ENCODE measurements at regions not wholly inside any gene's neighbourhood (a gene's known extent, or its start where the extent isn't known, plus 50 kb on each side); places are given as distances from the start of the nearest gene placed in this dataset.

DNA sequence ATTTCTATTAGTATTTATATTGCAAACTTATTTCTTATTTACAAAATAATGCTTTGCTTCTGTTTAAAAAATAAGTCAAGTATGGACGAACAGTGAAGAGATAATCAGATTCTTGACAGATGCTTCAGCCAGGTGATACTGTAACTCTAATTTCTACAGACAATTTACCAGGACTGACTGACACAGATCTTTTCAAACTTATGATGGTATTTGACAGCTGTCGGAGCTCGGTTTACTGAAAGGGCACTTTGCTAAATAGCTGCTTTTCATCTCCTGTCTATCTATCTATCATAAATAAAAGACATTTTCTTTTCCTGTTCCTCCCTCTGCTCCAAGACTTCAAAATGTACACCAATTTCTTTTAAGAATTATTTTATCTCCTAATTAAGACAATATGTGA lies 422.5 kb upstream of the SLC8A1 start:
- H3K4me1 ChIP-seq (ENCODE audit: insufficient read depth, low read length) = no peaks in the 10 kb centered on the region
- Mint-ChIP-seq H3K27ac (no peak overlapping the region), H3K9me3 (peaks cover 0 to 6% (median 3%) of the 10 kb centered on the region in 8 donors), H3K27me3 (no peaks in the 10 kb centered on the region), H3K4me1 (no peaks in the 10 kb centered on the region), H3K4me3 (no peak overlapping the region), H3K36me3 (no peaks in the 10 kb centered on the region)
- H3K4me3 ChIP-seq (ENCODE audit: low read length in 2 of 2) = no peak overlapping the region
- H3K27me3 ChIP-seq (ENCODE audit: insufficient read depth, low read length) = no peaks in the 10 kb centered on the region
- ChIA-PET POLR2A (ENCODE audit: partially characterized antibody) (no interaction called here), CTCF (ENCODE audit: partially characterized antibody) (no interaction called here)
- intact Hi-C loops (cut with micrococcal nuclease) = no loop called here
- H3K36me3 ChIP-seq (ENCODE audit: insufficient read depth, low read length) = no peaks in the 10 kb centered on the region
- DNase-seq = no peak
- no peak overlapping the region for H3K27ac ChIP-seq (ENCODE audit: low read depth, low read length)
- H3K9me3 ChIP-seq (ENCODE audit: control insufficient read depth in 1 of 2, low read length in 2 of 2) = no peaks in the 10 kb centered on the region

DNA sequence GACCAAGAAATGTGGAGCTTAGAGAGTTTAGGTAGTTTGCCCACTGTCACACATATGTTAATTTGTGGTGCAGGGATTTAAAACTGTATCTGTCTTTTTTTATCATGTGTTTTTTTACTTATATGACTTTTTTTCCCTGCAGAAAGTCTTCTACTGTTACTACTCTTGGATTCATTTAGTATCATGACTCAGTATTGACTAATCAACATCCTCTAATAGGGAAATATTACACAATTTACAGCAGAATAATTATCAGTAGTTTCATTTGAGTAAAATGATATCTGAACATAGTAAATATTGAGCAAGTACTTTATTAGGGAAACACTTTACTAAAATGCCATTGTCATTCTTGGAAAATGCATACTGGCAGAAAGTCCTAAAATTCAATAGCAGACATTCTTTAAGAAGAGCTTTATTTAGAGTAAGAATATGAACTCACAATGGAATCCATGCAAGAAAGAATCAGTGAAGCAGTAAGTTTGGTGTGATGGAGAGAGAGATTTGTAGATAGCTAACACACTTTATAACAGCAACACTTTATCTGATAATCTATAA lies 425.9 kb upstream of the SLC8A1 start:
- Histone ChIP-seq H3K9me3 (ENCODE audit: control insufficient read depth in 1 of 2, low read length in 2 of 2) (no peaks in the 10 kb centered on the region), H3K36me3 (ENCODE audit: insufficient read depth, low read length) (no peaks in the 10 kb centered on the region), H3K27me3 (ENCODE audit: insufficient read depth, low read length) (no peaks in the 10 kb centered on the region), H3K27ac (ENCODE audit: low read depth, low read length) (no peak overlapping the region), H3K4me1 (ENCODE audit: insufficient read depth, low read length) (no peaks in the 10 kb centered on the region), H3K4me3 (ENCODE audit: low read length in 2 of 2) (no peak overlapping the region)
- DNase-seq = no peak
- Mint-ChIP-seq H3K4me3 (no peak overlapping the region), H3K27me3 (no peaks in the 10 kb centered on the region), H3K9me3 (peaks cover 0 to 4% (median 2%) of the 10 kb centered on the region in 8 donors), H3K27ac (no peak overlapping the region), H3K36me3 (no peaks in the 10 kb centered on the region), H3K4me1 (no peaks in the 10 kb centered on the region)
- ChIA-PET POLR2A (ENCODE audit: partially characterized antibody) (no interaction called here), CTCF (ENCODE audit: partially characterized antibody) (no interaction called here)
- intact Hi-C loops (cut with micrococcal nuclease) = no loop called here

DNA sequence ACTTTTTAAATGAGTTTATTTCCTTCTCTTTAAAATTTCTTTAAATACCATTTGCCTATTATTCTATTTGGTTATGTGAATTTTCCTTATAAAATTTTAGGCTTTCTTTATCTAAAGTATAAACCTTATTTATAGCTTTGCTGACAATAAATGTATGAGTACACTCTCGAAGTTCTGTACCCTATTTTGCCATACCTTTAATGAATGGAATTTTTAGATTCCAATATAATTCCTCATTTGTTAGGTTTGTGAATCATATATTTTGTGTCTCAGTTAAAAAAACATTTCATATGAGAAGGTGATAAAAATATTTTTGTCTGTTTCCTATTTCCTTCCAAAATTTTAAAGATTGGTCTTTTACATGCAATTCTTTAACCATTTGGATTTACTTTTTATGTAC lies 427.4 kb upstream of the SLC8A1 start:
- ChIA-PET CTCF (ENCODE audit: partially characterized antibody) (no interaction called here), POLR2A (ENCODE audit: partially characterized antibody) (no interaction called here)
- H3K4me3 ChIP-seq (ENCODE audit: low read length in 2 of 2) = no peak overlapping the region
- H3K36me3 ChIP-seq (ENCODE audit: insufficient read depth, low read length) = no peaks in the 10 kb centered on the region
- Mint-ChIP-seq H3K4me3 (no peak overlapping the region), H3K27ac (no peak overlapping the region), H3K4me1 (no peaks in the 10 kb centered on the region), H3K36me3 (no peaks in the 10 kb centered on the region), H3K9me3 (peaks cover 0 to 8% (median 2%) of the 10 kb centered on the region in 8 donors), H3K27me3 (no peaks in the 10 kb centered on the region)
- no peaks in the 10 kb centered on the region for H3K27me3 ChIP-seq (ENCODE audit: insufficient read depth, low read length)
- H3K4me1 ChIP-seq (ENCODE audit: insufficient read depth, low read length) = no peaks in the 10 kb centered on the region
- DNase-seq = no peak
- intact Hi-C loops (cut with micrococcal nuclease) = no loop called here
- H3K9me3 ChIP-seq (ENCODE audit: control insufficient read depth in 1 of 2, low read length in 2 of 2) = no peaks in the 10 kb centered on the region
- H3K27ac ChIP-seq (ENCODE audit: low read depth, low read length) = no peak overlapping the region

DNA sequence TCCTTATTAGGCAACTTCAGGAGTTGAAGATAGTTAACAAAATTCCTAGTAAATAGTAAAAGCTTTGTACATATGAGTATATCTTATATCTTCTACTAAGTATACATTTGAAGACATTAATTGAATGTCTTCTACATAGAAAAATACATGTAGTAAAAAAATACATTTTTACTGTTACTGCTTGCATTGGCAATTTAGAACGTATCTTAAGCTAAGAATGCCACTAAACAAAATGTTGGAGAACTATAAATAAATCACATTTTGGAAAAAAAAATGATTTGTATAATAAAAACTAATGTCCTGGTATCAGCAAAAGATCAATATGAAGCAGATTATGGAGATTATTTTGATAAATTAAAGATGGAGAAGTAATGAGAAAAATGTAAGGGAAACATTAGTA lies 434.2 kb upstream of the SLC8A1 start:
- H3K9me3 ChIP-seq (ENCODE audit: control insufficient read depth in 1 of 2, low read length in 2 of 2) = no peaks in the 10 kb centered on the region
- no peak overlapping the region for H3K4me3 ChIP-seq (ENCODE audit: low read length in 2 of 2)
- no peak for DNase-seq
- H3K27me3 ChIP-seq (ENCODE audit: insufficient read depth, low read length) = no peaks in the 10 kb centered on the region
- Mint-ChIP-seq H3K27ac (no peak overlapping the region), H3K4me3 (no peak overlapping the region), H3K27me3 (no peaks in the 10 kb centered on the region), H3K4me1 (no peaks in the 10 kb centered on the region), H3K36me3 (no peaks in the 10 kb centered on the region), H3K9me3 (peaks cover 0 to 5% (median 4%) of the 10 kb centered on the region in 8 donors)
- intact Hi-C loops (cut with micrococcal nuclease) = no loop called here
- no peaks in the 10 kb centered on the region for H3K4me1 ChIP-seq (ENCODE audit: insufficient read depth, low read length)
- H3K36me3 ChIP-seq (ENCODE audit: insufficient read depth, low read length) = no peaks in the 10 kb centered on the region
- CTCF ChIA-PET (ENCODE audit: partially characterized antibody) = no interaction called here
- no peak overlapping the region for H3K27ac ChIP-seq (ENCODE audit: low read depth, low read length)
- POLR2A ChIA-PET (ENCODE audit: partially characterized antibody) = no interaction called here

DNA sequence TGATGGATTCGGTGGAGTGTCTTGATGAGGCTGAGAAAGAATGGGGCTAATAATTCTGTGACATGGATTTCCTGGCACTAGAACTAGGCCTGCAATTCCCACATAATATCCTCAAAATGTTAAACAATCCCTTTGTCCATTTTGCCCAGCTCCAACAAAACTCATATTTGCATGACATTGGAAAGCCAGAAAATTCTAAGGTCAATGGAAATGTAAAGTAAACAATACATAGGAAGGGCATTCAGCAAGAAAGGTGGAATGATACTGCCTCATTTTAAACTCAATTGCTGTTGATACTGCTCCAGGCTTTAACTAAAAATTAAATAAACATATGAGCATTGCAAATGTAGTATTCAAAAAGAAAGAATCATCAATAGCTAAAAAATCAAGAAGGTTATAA lies 434.8 kb upstream of the SLC8A1 start:
- intact Hi-C loops (cut with micrococcal nuclease) = no loop called here
- H3K36me3 Mint-ChIP-seq = no peaks in the 10 kb centered on the region
- Histone ChIP-seq H3K27me3 (ENCODE audit: insufficient read depth, low read length) (no peaks in the 10 kb centered on the region), H3K9me3 (ENCODE audit: control insufficient read depth in 1 of 2, low read length in 2 of 2) (no peaks in the 10 kb centered on the region), H3K4me3 (ENCODE audit: low read length in 2 of 2) (no peak overlapping the region), H3K4me1 (ENCODE audit: insufficient read depth, low read length) (no peaks in the 10 kb centered on the region), H3K27ac (ENCODE audit: low read depth, low read length) (no peak overlapping the region), H3K36me3 (ENCODE audit: insufficient read depth, low read length) (no peaks in the 10 kb centered on the region)
- ChIA-PET CTCF (ENCODE audit: partially characterized antibody) (no interaction called here), POLR2A (ENCODE audit: partially characterized antibody) (no interaction called here)
- H3K27ac Mint-ChIP-seq = no peak overlapping the region
- no peak overlapping the region for H3K4me3 Mint-ChIP-seq
- no peaks in the 10 kb centered on the region for H3K4me1 Mint-ChIP-seq
- H3K9me3 Mint-ChIP-seq = peaks cover under 1 to 5% (median 4%) of the 10 kb centered on the region in 8 donors
- no peaks in the 10 kb centered on the region for H3K27me3 Mint-ChIP-seq
- DNase-seq = no peak

DNA sequence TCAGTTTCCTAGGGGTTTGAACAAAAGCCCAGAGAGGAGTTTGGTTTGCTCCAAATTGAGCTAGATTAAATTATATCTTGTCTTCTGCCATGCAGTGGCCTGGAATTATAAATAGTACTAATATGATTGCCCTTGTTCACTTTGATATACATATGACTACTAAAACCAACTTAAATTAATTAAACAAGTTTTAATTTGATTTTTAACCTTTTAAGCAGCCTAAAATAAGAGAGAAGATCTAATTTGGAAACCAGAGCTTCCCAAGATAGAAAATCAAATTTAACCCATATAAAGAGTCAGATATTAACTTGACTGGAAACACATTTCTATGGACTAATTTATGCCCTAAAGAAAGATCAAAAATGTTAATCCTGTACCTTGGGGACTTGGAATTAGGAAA lies 444.5 kb upstream of the SLC8A1 start:
- H3K36me3 ChIP-seq (ENCODE audit: insufficient read depth, low read length) = no peaks in the 10 kb centered on the region
- intact Hi-C loops (cut with micrococcal nuclease) = no loop called here
- H3K27ac ChIP-seq (ENCODE audit: low read depth, low read length) = no peak overlapping the region
- ChIA-PET POLR2A (ENCODE audit: partially characterized antibody) (no interaction called here), CTCF (ENCODE audit: partially characterized antibody) (no interaction called here)
- H3K27me3 ChIP-seq (ENCODE audit: insufficient read depth, low read length) = no peaks in the 10 kb centered on the region
- Mint-ChIP-seq H3K4me3 (no peak overlapping the region), H3K36me3 (no peaks in the 10 kb centered on the region), H3K27me3 (no peaks in the 10 kb centered on the region), H3K4me1 (no peaks in the 10 kb centered on the region), H3K27ac (no peak overlapping the region), H3K9me3 (peaks cover 0 to 4% (median 0%) of the 10 kb centered on the region in 8 donors)
- H3K9me3 ChIP-seq (ENCODE audit: control insufficient read depth in 1 of 2, low read length in 2 of 2) = no peaks in the 10 kb centered on the region
- no peak overlapping the region for H3K4me3 ChIP-seq (ENCODE audit: low read length in 2 of 2)
- DNase-seq = no peak
- H3K4me1 ChIP-seq (ENCODE audit: insufficient read depth, low read length) = no peaks in the 10 kb centered on the region

DNA sequence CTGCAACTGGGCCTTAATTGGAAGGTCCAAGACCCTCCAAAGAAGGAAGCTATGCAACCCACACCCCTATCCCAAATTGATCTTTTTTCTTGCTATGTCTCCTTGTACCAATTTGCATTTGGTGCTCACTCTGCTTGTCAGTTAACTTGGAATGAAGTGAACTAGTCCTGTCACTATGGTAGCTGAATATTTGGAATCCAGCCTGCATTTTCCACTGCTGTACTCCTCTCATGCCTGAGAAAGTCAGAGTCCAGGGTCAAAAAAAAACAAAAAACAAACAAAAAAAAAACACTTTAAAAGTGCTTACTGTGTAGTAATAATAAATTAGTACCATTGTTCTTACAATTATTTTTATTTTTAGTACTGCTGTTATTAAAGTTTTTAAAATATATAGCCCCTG lies 462.8 kb upstream of the SLC8A1 start:
- POLR2A ChIA-PET (ENCODE audit: partially characterized antibody) = no interaction called here
- Histone ChIP-seq H3K9me3 (ENCODE audit: control insufficient read depth in 1 of 2, low read length in 2 of 2) (no peaks in the 10 kb centered on the region), H3K4me3 (ENCODE audit: low read length in 2 of 2) (no peak overlapping the region), H3K4me1 (ENCODE audit: insufficient read depth, low read length) (no peaks in the 10 kb centered on the region), H3K27me3 (ENCODE audit: insufficient read depth, low read length) (no peaks in the 10 kb centered on the region), H3K27ac (ENCODE audit: low read depth, low read length) (no peak overlapping the region), H3K36me3 (ENCODE audit: insufficient read depth, low read length) (no peaks in the 10 kb centered on the region)
- no peaks in the 10 kb centered on the region for H3K27me3 Mint-ChIP-seq
- CTCF ChIA-PET (ENCODE audit: partially characterized antibody) = no interaction called here
- H3K4me1 Mint-ChIP-seq = no peaks in the 10 kb centered on the region
- no peak overlapping the region for H3K27ac Mint-ChIP-seq
- H3K9me3 Mint-ChIP-seq = peaks cover 0 to 9% (median 2%) of the 10 kb centered on the region in 8 donors
- no peak for DNase-seq
- no peak overlapping the region for H3K4me3 Mint-ChIP-seq
- intact Hi-C loops (cut with micrococcal nuclease) = no loop called here
- no peaks in the 10 kb centered on the region for H3K36me3 Mint-ChIP-seq

DNA sequence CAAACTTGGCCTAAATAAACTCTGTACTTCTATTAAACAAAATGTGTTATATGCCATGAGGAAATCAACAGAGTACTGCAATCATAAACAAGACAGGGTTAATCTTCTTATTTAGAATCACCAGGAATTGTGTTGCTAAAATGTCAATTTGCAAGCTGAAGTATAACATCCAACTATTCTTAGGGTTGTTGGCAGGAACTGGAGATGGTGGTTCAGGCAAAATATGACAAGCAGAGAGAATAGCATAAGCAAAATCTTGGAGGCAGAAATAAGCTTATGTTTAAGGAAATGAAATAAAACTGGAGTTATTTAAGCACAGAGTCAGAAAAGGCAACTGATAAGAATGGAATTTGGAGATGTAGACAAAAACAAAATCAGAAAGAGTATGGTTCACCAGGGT lies 463.8 kb upstream of the SLC8A1 start:
- Histone ChIP-seq H3K36me3 (ENCODE audit: insufficient read depth, low read length) (no peaks in the 10 kb centered on the region), H3K9me3 (ENCODE audit: control insufficient read depth in 1 of 2, low read length in 2 of 2) (no peaks in the 10 kb centered on the region), H3K4me3 (ENCODE audit: low read length in 2 of 2) (no peak overlapping the region), H3K27ac (ENCODE audit: low read depth, low read length) (no peak overlapping the region), H3K27me3 (ENCODE audit: insufficient read depth, low read length) (no peaks in the 10 kb centered on the region), H3K4me1 (ENCODE audit: insufficient read depth, low read length) (no peaks in the 10 kb centered on the region)
- ChIA-PET POLR2A (ENCODE audit: partially characterized antibody) (no interaction called here), CTCF (ENCODE audit: partially characterized antibody) (interaction anchor here (0.5 kb wide), 1 partner anchor 160 kb away, joined by 3 read pairs; no protein-coding TSS in a partner anchor)
- H3K4me3 Mint-ChIP-seq = no peak overlapping the region
- H3K27me3 Mint-ChIP-seq = no peaks in the 10 kb centered on the region
- intact Hi-C loops (cut with micrococcal nuclease) = no loop called here
- H3K36me3 Mint-ChIP-seq = no peaks in the 10 kb centered on the region
- no peaks in the 10 kb centered on the region for H3K4me1 Mint-ChIP-seq
- no peak overlapping the region for H3K27ac Mint-ChIP-seq
- DNase-seq = no peak
- peaks cover 0 to 9% (median 2%) of the 10 kb centered on the region in 8 donors for H3K9me3 Mint-ChIP-seq

All from CD4-positive, alpha-beta memory T cell (primary cell).